ENCODE measurements at regions not wholly inside any gene's neighbourhood (a gene's known extent, or its start where the extent isn't known, plus 50 kb on each side); places are given as distances from the start of the nearest gene placed in this dataset.

GRCh38 chr15:98138910-98139309 lies 178.4 kb downstream of the ARRDC4 start:
- no peaks in the 10 kb centered on the region for H3K79me2 ChIP-seq (ENCODE audit: low read length)
- peaks cover 22% of the 10 kb centered on the region for H3K27me3 ChIP-seq (ENCODE audit: low read length)
- ATAC-seq (no peak), DNase-seq (no peak)
- H3K27ac ChIP-seq (ENCODE audit: low read length) = no peak overlapping the region
- no peaks in the 10 kb centered on the region for H4K20me1 ChIP-seq (ENCODE audit: low read length)
- no peaks in the 10 kb centered on the region for H3K9me2 ChIP-seq (replicated peaks; ENCODE audit: low read length)
- no peak overlapping the region for H2AFZ ChIP-seq (ENCODE audit: low read length)
- no peaks in the 10 kb centered on the region for H3K4me1 ChIP-seq (ENCODE audit: insufficient read depth, low read length)
- intact Hi-C loops (cut with micrococcal nuclease) = no loop called here
- BruUV-seq (replicated peaks) = no TSS peak
- H3K36me3 ChIP-seq (ENCODE audit: low read depth, low read length) = no peaks in the 10 kb centered on the region
- no peak overlapping the region for H3K9ac ChIP-seq (ENCODE audit: low read length)
- ChIA-PET POLR2A (ENCODE audit: unreplicated experiment) (no interaction called here), CTCF (no interaction called here)
- TF ChIP-seq CTCF (conservative IDR thresholded peaks at IDR 0.05; ENCODE audit: low read depth, low read length) (no peak), EZH2 (IDR thresholded peaks at IDR 0.05; ENCODE audit: low read length, unreplicated experiment) (no peak), EZH2phosphoT487 (IDR thresholded peaks at IDR 0.05; ENCODE audit: borderline replicate concordance, low read length) (no peak)
- no peaks in the 10 kb centered on the region for H3F3A ChIP-seq (ENCODE audit: low read length, unreplicated experiment)
- no peak overlapping the region for H3K4me3 ChIP-seq (ENCODE audit: low read length)
- no peaks in the 10 kb centered on the region for H3K9me3 ChIP-seq (ENCODE audit: low read length)
- no peak overlapping the region for H3K4me2 ChIP-seq (ENCODE audit: low read length)

GRCh38 chr15:98139337-98139736 lies 178.8 kb downstream of the ARRDC4 start:
- no peak overlapping the region for H2AFZ ChIP-seq (ENCODE audit: low read length)
- no peaks in the 10 kb centered on the region for H4K20me1 ChIP-seq (ENCODE audit: low read length)
- ATAC-seq (no peak), DNase-seq (no peak)
- no peak overlapping the region for H3K4me2 ChIP-seq (ENCODE audit: low read length)
- no peaks in the 10 kb centered on the region for H3K79me2 ChIP-seq (ENCODE audit: low read length)
- ChIA-PET POLR2A (ENCODE audit: unreplicated experiment) (no interaction called here), CTCF (no interaction called here)
- no peaks in the 10 kb centered on the region for H3F3A ChIP-seq (ENCODE audit: low read length, unreplicated experiment)
- H3K36me3 ChIP-seq (ENCODE audit: low read depth, low read length) = no peaks in the 10 kb centered on the region
- no peak overlapping the region for H3K27ac ChIP-seq (ENCODE audit: low read length)
- peaks cover 20% of the 10 kb centered on the region for H3K27me3 ChIP-seq (ENCODE audit: low read length)
- H3K9me3 ChIP-seq (ENCODE audit: low read length) = no peaks in the 10 kb centered on the region
- TF ChIP-seq CTCF (conservative IDR thresholded peaks at IDR 0.05; ENCODE audit: low read depth, low read length) = no peak
- no peak for TF ChIP-seq EZH2phosphoT487 (IDR thresholded peaks at IDR 0.05; ENCODE audit: borderline replicate concordance, low read length)
- TF ChIP-seq EZH2 (IDR thresholded peaks at IDR 0.05; ENCODE audit: low read length, unreplicated experiment) = no peak
- no TSS peak for BruUV-seq (replicated peaks)
- no peak overlapping the region for H3K9ac ChIP-seq (ENCODE audit: low read length)
- H3K9me2 ChIP-seq (replicated peaks; ENCODE audit: low read length) = no peaks in the 10 kb centered on the region
- no peak overlapping the region for H3K4me3 ChIP-seq (ENCODE audit: low read length)
- H3K4me1 ChIP-seq (ENCODE audit: insufficient read depth, low read length) = no peaks in the 10 kb centered on the region
- intact Hi-C loops (cut with micrococcal nuclease) = no loop called here

- no peak for ATAC-seq
These were observed 182.1 kb downstream of the ARRDC4 start for GRCh38 chr15:98142572-98142971.

More at GRCh38 chr15:98142572-98142971, 182.1 kb downstream of the ARRDC4 start:
- no peak overlapping the region for H3K4me2 ChIP-seq (ENCODE audit: low read length)
- no peaks in the 10 kb centered on the region for H3K9me3 ChIP-seq (ENCODE audit: low read length)
- no peaks in the 10 kb centered on the region for H4K20me1 ChIP-seq (ENCODE audit: low read length)
- no peaks in the 10 kb centered on the region for H3K4me1 ChIP-seq (ENCODE audit: insufficient read depth, low read length)
- no peak overlapping the region for H3K4me3 ChIP-seq (ENCODE audit: low read length)
- DNase-seq = no peak
- H2AFZ ChIP-seq (ENCODE audit: low read length) = no peak overlapping the region
- no peaks in the 10 kb centered on the region for H3K9me2 ChIP-seq (replicated peaks; ENCODE audit: low read length)
- no peak for TF ChIP-seq EZH2 (IDR thresholded peaks at IDR 0.05; ENCODE audit: low read length, unreplicated experiment)
- no peak for TF ChIP-seq CTCF (conservative IDR thresholded peaks at IDR 0.05; ENCODE audit: low read depth, low read length)
- no peak for TF ChIP-seq EZH2phosphoT487 (IDR thresholded peaks at IDR 0.05; ENCODE audit: borderline replicate concordance, low read length)
- no peak overlapping the region for H3K27ac ChIP-seq (ENCODE audit: low read length)
- no peaks in the 10 kb centered on the region for H3K36me3 ChIP-seq (ENCODE audit: low read depth, low read length)
- no peaks in the 10 kb centered on the region for H3F3A ChIP-seq (ENCODE audit: low read length, unreplicated experiment)
- no TSS peak for BruUV-seq (replicated peaks)
- no peaks in the 10 kb centered on the region for H3K79me2 ChIP-seq (ENCODE audit: low read length)
- intact Hi-C loops (cut with micrococcal nuclease) = no loop called here
- POLR2A ChIA-PET (ENCODE audit: unreplicated experiment) = no interaction called here
- no peak overlapping the region for H3K9ac ChIP-seq (ENCODE audit: low read length)
- CTCF ChIA-PET = no interaction called here
- H3K27me3 ChIP-seq (ENCODE audit: low read length) = peaks cover 22% of the 10 kb centered on the region
